Trophoblast cell (in vitro differentiated cells and primary cell): ENCODE measurements at regions not wholly inside any gene's neighbourhood (a gene's known extent, or its start where the extent isn't known, plus 50 kb on each side); places are given as distances from the start of the nearest gene placed in this dataset.
"Not testable (repeated sequence)": the region's sequence is repeated elsewhere in the genome, so short reads cannot be mapped to it uniquely, and the experiment has no call there.

Source experiments
- DNase-seq, 2 donors: peaks; one replicate each; pipeline ENCODE4 v3.0.0-alpha.2; 2016
- H2AFZ ChIP-seq: 2 replicates; pipeline ENCODE4 v1.6.1; 2013; ENCODE audit warnings: low read length, moderate library complexity, mild to moderate bottlenecking; ENCODE audit not compliant: insufficient read depth, poor library complexity
- H2AK5ac ChIP-seq: 2 replicates; pipeline ENCODE4 v1.6.1; 2013; ENCODE audit warnings: mild to moderate bottlenecking, low read length
- H2BK120ac ChIP-seq: 2 replicates; pipeline ENCODE4 v1.6.1; 2013; ENCODE audit warnings: low read length, mild to moderate bottlenecking, moderate library complexity; ENCODE audit not compliant: insufficient read depth, poor library complexity
- H2BK12ac ChIP-seq: 2 replicates; pipeline ENCODE4 v1.6.1; 2013; ENCODE audit warnings: mild to moderate bottlenecking, low read length, moderate library complexity
- H2BK5ac ChIP-seq: 2 replicates; pipeline ENCODE4 v1.6.1; 2013; ENCODE audit warnings: low read length, low read depth, moderate library complexity, mild to moderate bottlenecking; ENCODE audit not compliant: poor library complexity
- H3K14ac ChIP-seq: 2 replicates; pipeline ENCODE4 v1.6.1; 2013; ENCODE audit warnings: mild to moderate bottlenecking, low read length
- H3K18ac ChIP-seq: 2 replicates; pipeline ENCODE4 v1.6.1; 2013; ENCODE audit warnings: mild to moderate bottlenecking, low read length
- H3K23ac ChIP-seq: 2 replicates; pipeline ENCODE4 v1.6.1; 2013; ENCODE audit warnings: low read length
- H3K27ac ChIP-seq: 2 replicates; pipeline ENCODE4 v1.5.1; 2013; ENCODE audit warnings: low read depth, mild to moderate bottlenecking, inconsistent platforms, low read length, moderate library complexity
- H3K27me3 ChIP-seq: 2 replicates; pipeline ENCODE4 v1.6.1; 2013; ENCODE audit warnings: inconsistent platforms, mild to moderate bottlenecking, low read length, moderate library complexity; ENCODE audit not compliant: insufficient read depth
- H3K36me3 ChIP-seq, 2 experiments: 1 replicate in 1 of 2; 2 replicates in 1 of 2; pipeline ENCODE4 v1.6.1; 2013; ENCODE audit warnings: low read length in 2 of 2, mild to moderate bottlenecking in 2 of 2, moderate library complexity in 1 of 2; ENCODE audit not compliant: insufficient read depth in 2 of 2, control insufficient read depth in 1 of 2
- H3K4ac ChIP-seq: 2 replicates; pipeline ENCODE4 v1.6.1; 2013; ENCODE audit warnings: low read depth, mild to moderate bottlenecking, low read length, moderate library complexity
- H3K4me1 ChIP-seq, 2 experiments: 1 replicate in 1 of 2; 2 replicates in 1 of 2; pipeline ENCODE4 v1.6.1; 2013; ENCODE audit warnings: low read length in 2 of 2, mild to moderate bottlenecking in 2 of 2, moderate library complexity in 1 of 2; ENCODE audit not compliant: insufficient read depth in 2 of 2, control insufficient read depth in 1 of 2
- H3K4me2 ChIP-seq: 2 replicates; pipeline ENCODE4 v1.6.1; 2013; ENCODE audit warnings: inconsistent platforms, mild to moderate bottlenecking, low read length, moderate library complexity
- H3K4me3 ChIP-seq: 2 replicates; pipeline ENCODE4 v1.5.1; 2013; ENCODE audit warnings: mild to moderate bottlenecking, low read depth, low read length, inconsistent platforms
- H3K79me1 ChIP-seq: one replicate; pipeline ENCODE4 v1.6.1; 2013; ENCODE audit warnings: low read length
- H3K79me2 ChIP-seq: 2 replicates; pipeline ENCODE4 v1.6.1; 2013; ENCODE audit warnings: low read length, mild to moderate bottlenecking; ENCODE audit not compliant: control insufficient read depth, insufficient read depth, poor library complexity
- H3K9ac ChIP-seq: 2 replicates; pipeline ENCODE4 v1.6.1; 2013; ENCODE audit warnings: mild to moderate bottlenecking, low read length
- H3K9me3 ChIP-seq: 2 replicates; pipeline ENCODE4 v1.6.1; 2013; ENCODE audit warnings: low read depth, mild to moderate bottlenecking, control low read depth, inconsistent platforms, low read length; ENCODE audit not compliant: insufficient read depth
- H4K12ac ChIP-seq: 2 replicates; pipeline ENCODE4 v1.6.1; 2013; ENCODE audit warnings: low read depth, mild to moderate bottlenecking, low read length, moderate library complexity
- H4K8ac ChIP-seq: 2 replicates; pipeline ENCODE4 v1.6.1; 2013; ENCODE audit warnings: low read depth, mild to moderate bottlenecking, low read length, moderate library complexity
- H4K91ac ChIP-seq: one replicate; pipeline ENCODE4 v1.6.1; 2013; ENCODE audit warnings: low read depth, mild to moderate bottlenecking, low read length, moderate library complexity
- WGBS: extraction: QIAGEN DNeasy Blood & Tissue Kit; methylation state at CpG from one replicate; pipeline ENCODE4 v1.1.7; 2013; ENCODE audit warnings: missing lambda C conversion rate; ENCODE audit not compliant: insufficient read length, insufficient coverage; ENCODE audit errors: extremely low coverage; 5-methylcytosine and 5-hydroxymethylcytosine counted together

DNA sequence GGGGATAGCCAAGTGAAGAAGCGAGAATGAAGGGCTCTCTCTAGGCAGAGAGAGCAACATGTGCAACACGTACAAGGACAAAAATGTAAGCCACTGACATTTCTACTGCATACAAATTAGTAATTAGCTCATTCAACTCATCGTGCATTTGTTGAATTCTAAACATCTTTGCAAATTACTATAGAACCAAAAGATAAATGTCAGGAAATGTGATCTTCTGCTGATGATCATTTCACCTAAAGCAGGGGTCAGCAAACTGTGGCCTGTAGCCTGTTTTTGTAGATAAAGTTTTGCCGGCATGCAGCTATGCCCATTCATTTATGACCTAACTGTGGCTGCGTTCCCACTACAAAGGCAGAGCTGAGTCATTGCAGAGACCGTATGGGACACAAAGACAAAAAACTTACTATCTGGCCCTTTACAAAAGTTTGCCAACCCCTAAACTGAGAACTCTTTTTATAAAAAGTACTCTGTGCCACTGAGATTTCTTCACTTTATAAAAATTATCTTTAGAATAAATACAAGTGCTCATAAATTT is 87.7 kb upstream of the NBPF12 start:
- H3K27me3 ChIP-seq, H3K4me2 ChIP-seq, H2BK5ac ChIP-seq, H3K23ac ChIP-seq, H2BK12ac ChIP-seq, H2AK5ac ChIP-seq, H3K79me2 ChIP-seq, H3K9ac ChIP-seq, H3K14ac ChIP-seq, H3K4ac ChIP-seq, H3K4me3 ChIP-seq, H3K79me1 ChIP-seq, H4K12ac ChIP-seq, H3K27ac ChIP-seq, H2AFZ ChIP-seq, H2BK120ac ChIP-seq, H4K8ac ChIP-seq, H3K9me3 ChIP-seq, H4K91ac ChIP-seq, H3K4me1 ChIP-seq, H3K36me3 ChIP-seq, H3K18ac ChIP-seq: not testable (repeated sequence)
- WGBS = no CpG with 5 or more reads among the region's 6 CpGs
- DNase-seq = peak; percentile 4 to 29

GRCh38 chr1:146838725-146839124 is 99.4 kb upstream of the NBPF12 start:
- not testable (repeated sequence) for H3K23ac ChIP-seq, H3K4me1 ChIP-seq, H3K14ac ChIP-seq, H3K9me3 ChIP-seq, H3K9ac ChIP-seq, H2BK5ac ChIP-seq, H3K4me3 ChIP-seq, H3K36me3 ChIP-seq, H4K91ac ChIP-seq, H3K27me3 ChIP-seq, H3K18ac ChIP-seq, H2AFZ ChIP-seq, H3K27ac ChIP-seq, H2AK5ac ChIP-seq, H3K4ac ChIP-seq, H2BK12ac ChIP-seq, H4K8ac ChIP-seq, H4K12ac ChIP-seq, H3K79me1 ChIP-seq, H3K79me2 ChIP-seq, DNase-seq, H2BK120ac ChIP-seq, H3K4me2 ChIP-seq
- no CpG with 5 or more reads among the region's 1 CpG for WGBS

DNA sequence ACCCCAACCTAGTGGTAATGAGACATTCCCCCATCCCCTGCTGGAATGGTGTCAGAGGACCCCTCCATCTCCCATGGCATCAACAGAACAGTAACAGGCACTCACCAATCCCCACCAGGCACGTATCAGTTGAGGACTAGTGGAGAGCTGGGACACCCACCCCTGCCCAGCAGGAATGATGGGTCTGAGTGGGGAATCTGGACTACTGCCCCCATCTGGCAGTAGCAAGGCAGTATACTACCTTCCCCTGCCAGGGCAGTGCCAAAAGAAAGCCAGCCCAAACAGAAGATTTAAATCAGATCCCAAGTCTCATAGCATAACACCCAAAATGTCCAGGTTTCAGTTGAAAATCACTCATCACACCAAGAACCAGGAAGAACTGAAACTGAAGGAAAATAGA is 111.2 kb upstream of the NBPF12 start:
- H3K79me2 ChIP-seq, H2AFZ ChIP-seq, H3K9me3 ChIP-seq, H3K14ac ChIP-seq, DNase-seq, H3K4ac ChIP-seq, H4K12ac ChIP-seq, H4K91ac ChIP-seq, H3K9ac ChIP-seq, H3K4me1 ChIP-seq, H3K4me3 ChIP-seq, H2BK120ac ChIP-seq, H3K23ac ChIP-seq, H3K36me3 ChIP-seq, H3K27ac ChIP-seq, H3K79me1 ChIP-seq, H2BK5ac ChIP-seq, H3K18ac ChIP-seq, H2BK12ac ChIP-seq, H3K4me2 ChIP-seq, H3K27me3 ChIP-seq, H2AK5ac ChIP-seq, H4K8ac ChIP-seq: not testable (repeated sequence)
- WGBS = no CpG with 5 or more reads among the region's 1 CpG

GRCh38 chr1:146794236-146794635 is 143.9 kb upstream of the NBPF12 start:
- no CpG with 5 or more reads among the region's 19 CpGs for WGBS
- not testable (repeated sequence) for DNase-seq

More at GRCh38 chr1:146794236-146794635, 143.9 kb upstream of the NBPF12 start:
- not testable (repeated sequence) for H3K4me2 ChIP-seq, H3K4me1 ChIP-seq, H3K23ac ChIP-seq, H3K4me3 ChIP-seq, H4K12ac ChIP-seq, H3K14ac ChIP-seq, H2AFZ ChIP-seq, H3K18ac ChIP-seq, H3K9ac ChIP-seq, H2BK120ac ChIP-seq, H3K9me3 ChIP-seq, H2BK5ac ChIP-seq, H2AK5ac ChIP-seq, H3K79me2 ChIP-seq, H2BK12ac ChIP-seq, H3K79me1 ChIP-seq, H4K91ac ChIP-seq, H3K27ac ChIP-seq, H4K8ac ChIP-seq, H3K27me3 ChIP-seq, H3K4ac ChIP-seq, H3K36me3 ChIP-seq
